Epidermal melanocyte (primary cell): ENCODE measurements at regions not wholly inside any gene's neighbourhood (a gene's known extent, or its start where the extent isn't known, plus 50 kb on each side); places are given as distances from the start of the nearest gene placed in this dataset.
"Not testable (repeated sequence)": the region's sequence is repeated elsewhere in the genome, so short reads cannot be mapped to it uniquely, and the experiment has no call there.

Source experiments
- DNase-seq: peaks from one replicate; pipeline ENCODE4 v3.0.0; 2011; ENCODE audit warnings: low spot score; ENCODE audit not compliant: insufficient read length

DNA sequence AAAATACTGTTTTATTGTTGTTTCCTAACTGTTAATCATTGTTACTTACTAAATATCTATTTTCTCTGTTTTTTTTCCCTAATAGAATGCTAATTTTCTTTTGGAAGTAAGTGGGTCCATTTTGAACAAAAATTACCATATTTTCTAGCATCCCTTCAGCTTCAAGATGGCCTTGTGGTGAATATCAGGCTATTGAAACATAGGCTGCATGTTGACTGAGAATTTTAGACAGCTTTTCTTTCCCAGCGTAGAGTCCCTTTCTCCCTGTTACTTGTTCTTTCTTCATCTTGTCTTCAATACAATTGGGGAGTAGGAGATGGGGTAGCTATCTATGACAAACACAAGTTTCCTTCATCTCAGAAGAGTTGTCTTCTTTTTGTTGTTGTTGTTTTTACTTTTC lies 397.0 kb downstream of the DOK5 start:
- DNase-seq: no peak

DNA sequence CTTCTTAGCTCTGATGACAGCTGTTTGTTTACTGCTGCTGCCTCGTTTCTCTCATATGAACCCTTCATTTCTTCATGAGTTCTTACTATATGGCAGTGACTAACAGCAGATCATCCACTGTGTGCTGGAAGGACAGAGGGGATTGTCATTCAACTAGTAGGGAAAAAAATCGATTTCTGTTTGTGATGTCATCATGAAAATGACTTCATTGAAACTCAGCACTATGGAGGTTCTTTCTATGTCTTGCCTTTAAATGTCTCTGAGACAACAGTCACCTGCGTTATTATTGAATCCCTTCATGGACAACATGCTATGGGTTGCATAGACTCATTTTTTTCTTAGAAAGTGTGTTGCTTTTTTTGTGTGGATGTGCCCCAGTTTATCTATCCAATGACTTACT lies 394.4 kb downstream of the DOK5 start:
- DNase-seq: no peak

DNA sequence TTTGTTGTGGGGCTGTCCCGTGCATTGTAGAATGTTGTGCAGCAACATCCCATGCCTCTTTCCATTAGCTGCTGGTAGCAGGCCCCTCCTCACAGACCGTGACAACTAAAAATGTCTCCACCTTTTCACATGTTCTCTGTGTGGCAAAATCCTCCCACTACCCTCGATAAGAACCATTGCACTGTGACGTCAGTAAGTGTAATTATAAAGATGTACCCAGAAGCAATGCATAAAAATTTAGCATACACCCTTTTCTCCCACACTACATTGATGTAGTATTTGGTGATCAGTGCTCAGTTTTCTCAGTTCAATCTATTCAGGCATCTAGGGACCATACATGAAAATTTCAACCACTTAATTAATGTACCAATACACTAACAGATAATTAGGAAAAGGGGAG lies 389.9 kb downstream of the DOK5 start:
- DNase-seq: no peak

GRCh38 chr20:54860716-54861115 lies 385.3 kb downstream of the DOK5 start:
- DNase-seq: no peak

GRCh38 chr20:54856202-54856601 lies 380.8 kb downstream of the DOK5 start:
- DNase-seq: no peak

GRCh38 chr20:54849741-54850140 lies 374.3 kb downstream of the DOK5 start:
- no peak for DNase-seq

GRCh38 chr20:54848984-54849538 lies 373.7 kb downstream of the DOK5 start:
- DNase-seq: no peak

GRCh38 chr20:54848262-54848661 lies 372.9 kb downstream of the DOK5 start:
- DNase-seq: no peak

- no peak for DNase-seq
Measured at GRCh38 chr20:54846948-54847347, 371.6 kb downstream of the DOK5 start.

- DNase-seq: no peak
Measured at GRCh38 chr20:54844346-54844745, 369.0 kb downstream of the DOK5 start.

GRCh38 chr20:54843865-54844264 lies 368.5 kb downstream of the DOK5 start:
- no peak for DNase-seq

GRCh38 chr20:54843431-54843830 lies 368.0 kb downstream of the DOK5 start:
- DNase-seq: no peak

DNA sequence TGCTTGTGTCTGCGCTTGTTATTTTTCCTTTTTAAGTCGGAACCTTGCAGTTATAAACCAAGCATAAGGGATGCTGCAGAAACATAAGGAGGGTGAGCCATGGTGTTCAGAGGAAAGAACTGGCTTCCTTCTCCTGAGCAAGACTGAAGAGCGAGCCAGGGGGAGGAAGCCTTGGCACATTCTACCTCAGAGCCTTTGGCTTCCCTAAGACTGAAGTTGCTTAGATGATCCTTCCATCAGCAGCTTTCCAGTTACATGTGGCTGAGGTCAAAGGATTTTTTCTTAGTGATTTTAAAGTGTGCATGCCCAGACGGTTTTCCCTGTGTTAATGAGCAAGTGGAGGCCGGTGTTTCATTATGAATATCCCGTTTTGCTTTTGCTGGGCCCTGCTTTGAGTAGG lies 363.8 kb downstream of the DOK5 start:
- DNase-seq: no peak

DNA sequence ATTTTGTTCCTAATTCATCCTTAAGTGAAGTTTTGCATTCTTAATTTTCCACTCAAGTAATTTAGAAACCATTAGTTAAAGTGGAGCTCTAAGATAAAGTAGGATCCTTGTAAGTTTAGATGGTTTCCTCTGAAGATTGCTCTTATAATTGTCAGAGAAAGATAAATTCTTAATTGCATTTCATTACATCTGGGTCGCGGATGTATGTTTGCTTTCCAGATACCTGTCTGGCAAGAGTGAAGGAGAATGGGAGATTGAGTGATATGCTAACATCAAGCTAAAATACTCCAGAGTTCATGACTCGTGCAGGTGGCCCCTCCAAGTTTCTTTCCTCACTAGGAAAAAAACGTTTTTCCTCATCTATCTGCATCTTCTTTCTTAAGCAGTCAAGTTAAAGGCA lies 361.8 kb downstream of the DOK5 start:
- DNase-seq: no peak

GRCh38 chr20:54822386-54822785 lies 347.0 kb downstream of the DOK5 start:
- DNase-seq: no peak

- DNase-seq: no peak
Measured at GRCh38 chr20:54820392-54820791, 345.0 kb downstream of the DOK5 start.

DNA sequence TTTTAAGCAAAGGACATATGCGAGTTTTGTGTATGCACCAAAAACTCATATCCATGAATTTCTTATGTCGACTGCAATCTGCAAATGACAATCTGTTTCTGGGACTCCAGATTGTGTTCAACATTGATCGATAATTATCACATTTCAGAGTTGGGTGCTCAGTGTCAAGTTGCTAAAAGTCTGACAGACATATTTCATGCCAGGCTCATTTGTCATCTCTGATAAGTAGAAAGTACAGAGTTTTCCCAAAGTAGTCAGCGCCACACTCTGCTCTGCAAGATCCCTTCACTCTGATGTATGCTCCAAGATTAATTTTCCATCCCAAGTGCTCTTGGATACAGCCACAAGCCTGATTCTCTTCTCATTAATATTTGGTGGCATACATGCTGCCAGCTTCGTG lies 331.1 kb downstream of the DOK5 start:
- DNase-seq: no peak

GRCh38 chr20:54794874-54795273 lies 319.5 kb downstream of the DOK5 start:
- no peak for DNase-seq

- no peak for DNase-seq
Measured at GRCh38 chr20:54794110-54794509, 318.7 kb downstream of the DOK5 start.

DNA sequence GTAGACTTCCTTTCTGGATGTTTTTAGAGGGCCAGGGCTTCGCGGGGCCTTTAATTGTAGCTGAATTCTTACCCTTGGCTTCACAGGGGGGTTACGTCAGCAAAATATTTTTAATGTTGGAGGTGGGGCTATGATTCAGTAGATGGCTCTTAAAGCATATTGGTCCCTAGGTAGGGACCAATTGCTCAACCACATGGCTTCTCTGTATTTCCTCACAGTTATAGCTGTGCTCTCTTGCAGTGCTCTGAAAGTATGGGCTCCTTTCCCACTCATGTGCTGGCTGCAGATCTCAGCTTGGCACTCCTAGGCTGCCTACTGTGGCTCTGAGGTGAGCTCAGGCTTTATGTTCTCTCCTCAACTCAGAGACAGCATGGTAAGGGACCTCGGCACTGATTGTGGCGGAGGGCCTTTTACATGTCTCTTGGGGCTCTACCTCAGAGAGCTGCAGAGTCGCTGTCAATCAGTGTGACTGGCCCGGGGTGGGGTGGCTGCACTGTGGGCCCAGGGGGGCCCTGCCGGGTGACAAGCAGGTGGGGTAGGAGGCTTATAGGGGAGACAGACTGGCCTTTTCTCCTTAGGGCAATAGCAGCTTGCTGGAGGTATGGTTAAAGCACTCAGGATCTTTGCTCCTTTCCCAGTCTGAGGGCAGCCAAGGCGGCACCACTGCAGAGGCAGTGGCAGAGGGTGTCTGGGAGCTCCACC lies 318.0 kb downstream of the DOK5 start:
- no peak for DNase-seq

GRCh38 chr20:54792688-54793087 lies 317.3 kb downstream of the DOK5 start:
- DNase-seq: no peak

DNA sequence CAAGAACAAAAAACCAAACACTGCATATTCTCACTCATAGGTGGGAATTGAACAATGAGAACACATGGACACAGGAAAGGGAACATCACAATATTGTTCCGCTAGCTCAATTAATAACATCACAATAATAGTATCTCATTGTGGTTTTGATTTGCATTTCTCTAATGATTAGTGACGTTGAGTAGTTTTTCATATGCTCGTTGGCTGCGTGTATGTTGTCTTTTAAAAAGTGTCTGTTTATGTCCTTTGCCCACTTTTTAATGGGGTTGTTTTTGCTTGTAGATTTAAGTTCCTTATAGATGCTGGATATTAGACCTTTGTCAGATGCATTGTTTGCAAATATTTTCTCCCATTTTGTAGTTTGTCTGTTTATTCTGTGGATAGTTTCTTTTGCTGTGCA lies 312.9 kb downstream of the DOK5 start:
- DNase-seq: not testable (repeated sequence)

GRCh38 chr20:54782758-54783157 lies 307.4 kb downstream of the DOK5 start:
- DNase-seq: not testable (repeated sequence)

- no peak for DNase-seq
Measured at GRCh38 chr20:54774426-54774825, 299.0 kb downstream of the DOK5 start.
